HUES64 (cell line): ENCODE measurements at regions not wholly inside any gene's neighbourhood (a gene's known extent, or its start where the extent isn't known, plus 50 kb on each side); places are given as distances from the start of the nearest gene placed in this dataset.
"Not testable (repeated sequence)": the region's sequence is repeated elsewhere in the genome, so short reads cannot be mapped to it uniquely, and the experiment has no call there.

Experiments
- H3K27ac ChIP-seq: 2 replicates; pipeline ENCODE4 v1.7.0; 2013; ENCODE audit warnings: low read depth, low read length, inconsistent platforms
- H3K27me3 ChIP-seq: 2 replicates; pipeline ENCODE4 v1.6.1; 2013; ENCODE audit warnings: mild to moderate bottlenecking, low read length; ENCODE audit not compliant: insufficient read depth
- H3K36me3 ChIP-seq: 2 replicates; pipeline ENCODE4 v1.6.1; 2013; ENCODE audit warnings: mild to moderate bottlenecking, low read length; ENCODE audit not compliant: insufficient read depth
- H3K4me1 ChIP-seq: 2 replicates; pipeline ENCODE4 v1.6.1; 2013; ENCODE audit warnings: mild to moderate bottlenecking, low read length, moderate library complexity; ENCODE audit not compliant: insufficient read depth
- H3K4me3 ChIP-seq: 2 replicates; pipeline ENCODE4 v1.5.1; 2013; ENCODE audit warnings: mild to moderate bottlenecking, low read length, moderate library complexity
- H3K9ac ChIP-seq: 2 replicates; pipeline ENCODE4 v1.6.1; 2013; ENCODE audit warnings: mild to moderate bottlenecking, low read depth, low read length
- H3K9me3 ChIP-seq: 2 replicates; pipeline ENCODE4 v1.6.1; 2013; ENCODE audit warnings: low read depth, low read length; ENCODE audit not compliant: insufficient read depth
- WGBS: fragments of 150-250, 120-280 bp; methylation state at CpG from one replicate; pipeline ENCODE4 v1.1.7; 2013; ENCODE audit warnings: missing lambda C conversion rate; 5-methylcytosine and 5-hydroxymethylcytosine counted together

GRCh38 chr4:116143198-116143597 lies 942.2 kb downstream of the TRAM1L1 start:
- H3K9me3 ChIP-seq, result no peaks in the 10 kb centered on the region
- 100% methylated on average over 1 of the region's 2 CpGs for WGBS
- no peak overlapping the region for H3K4me3 ChIP-seq
- H3K9ac ChIP-seq, result no peak overlapping the region
- H3K27ac ChIP-seq, result no peak overlapping the region
- no peaks in the 10 kb centered on the region for H3K27me3 ChIP-seq
- H3K36me3 ChIP-seq, result no peaks in the 10 kb centered on the region
- no peaks in the 10 kb centered on the region for H3K4me1 ChIP-seq

DNA sequence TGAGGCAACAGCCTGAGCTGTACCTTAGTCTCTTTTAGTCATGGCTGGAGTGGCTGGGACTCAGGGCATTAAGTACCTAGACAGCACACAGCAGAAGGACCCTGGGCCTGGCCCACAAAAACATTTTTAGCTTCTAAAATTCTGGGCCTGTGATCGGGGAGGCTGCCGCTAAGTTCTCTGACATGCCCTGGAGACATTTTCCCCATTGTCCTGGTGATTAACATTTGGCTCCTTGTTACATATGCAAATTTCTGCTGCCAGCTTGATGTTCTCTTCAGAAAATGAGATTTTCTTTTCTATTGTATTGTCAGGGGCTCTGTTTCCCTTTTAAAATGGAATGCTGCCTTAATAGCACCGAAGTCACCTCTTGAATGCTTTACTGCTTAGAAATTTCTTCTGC lies 952.4 kb downstream of the TRAM1L1 start:
- 89% methylated on average over 3 of the region's 3 CpGs for WGBS
- Histone ChIP-seq H3K4me3 (no peak overlapping the region), H3K9ac (no peak overlapping the region), H3K9me3 (no peaks in the 10 kb centered on the region), H3K4me1 (no peaks in the 10 kb centered on the region), H3K27ac (no peak overlapping the region; the same call in 1 of the 2 replicates), H3K36me3 (no peaks in the 10 kb centered on the region), H3K27me3 (no peaks in the 10 kb centered on the region)

- WGBS, result 99% methylated on average over 2 of the region's 2 CpGs
- Histone ChIP-seq H3K4me1 (no peaks in the 10 kb centered on the region), H3K4me3 (no peak overlapping the region), H3K27ac (no peak overlapping the region), H3K9ac (no peak overlapping the region), H3K36me3 (no peaks in the 10 kb centered on the region), H3K9me3 (no peaks in the 10 kb centered on the region), H3K27me3 (no peaks in the 10 kb centered on the region)
These were observed 958.6 kb downstream of the TRAM1L1 start for GRCh38 chr4:116126794-116127193.

DNA sequence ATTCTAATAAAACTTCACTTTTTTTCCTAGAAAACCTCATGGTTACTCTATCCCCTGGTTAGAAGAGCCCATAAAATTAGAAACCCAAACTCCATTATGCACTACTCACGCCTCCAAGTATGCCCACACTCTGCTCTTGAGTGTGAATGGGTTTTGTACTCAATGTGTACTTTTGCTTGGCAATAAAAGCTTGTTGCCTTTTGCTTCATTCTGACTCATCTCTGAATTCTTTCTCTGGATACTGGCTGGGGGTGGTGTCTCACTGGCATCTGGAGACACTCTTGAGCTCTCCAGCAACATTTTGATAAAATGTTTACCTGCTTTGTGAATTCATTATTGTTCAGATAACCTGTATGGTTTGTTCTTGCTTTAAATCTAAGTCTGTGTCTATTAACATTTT lies 963.3 kb downstream of the TRAM1L1 start:
- H3K9ac ChIP-seq, result no peak overlapping the region
- H3K27ac ChIP-seq, result no peak overlapping the region
- WGBS, result no CpG with 5 or more reads among the region's 1 CpG

DNA sequence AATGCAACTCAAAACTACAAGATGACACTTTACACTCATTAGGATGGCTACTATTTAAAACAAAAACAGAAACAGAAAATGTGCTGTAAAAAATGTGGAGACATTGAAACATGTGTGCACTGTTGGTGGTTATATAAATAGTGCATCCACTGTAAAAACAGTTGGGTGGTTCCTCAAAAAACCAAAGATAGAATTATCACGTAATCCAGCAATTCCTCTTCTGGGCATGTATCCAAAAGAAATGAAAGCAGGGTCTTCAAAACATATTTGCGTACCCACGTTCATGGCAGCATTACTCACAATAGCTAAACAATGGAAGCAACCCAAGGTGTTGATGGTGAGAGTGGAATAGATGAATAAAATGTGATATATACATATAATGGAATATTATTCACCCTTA lies 967.2 kb downstream of the TRAM1L1 start:
- WGBS, result 98% methylated on average over 3 of the region's 3 CpGs
- H3K36me3 ChIP-seq, result no peaks in the 10 kb centered on the region

More for the DNA sequence above, 963.3 kb downstream of the TRAM1L1 start:
- Histone ChIP-seq H3K4me1 (no peaks in the 10 kb centered on the region), H3K4me3 (no peak overlapping the region), H3K36me3 (no peaks in the 10 kb centered on the region), H3K27me3 (no peaks in the 10 kb centered on the region), H3K9me3 (no peaks in the 10 kb centered on the region)

GRCh38 chr4:116112861-116113260 lies 972.5 kb downstream of the TRAM1L1 start:
- not testable (repeated sequence) for H3K27me3 ChIP-seq, H3K9ac ChIP-seq, H3K27ac ChIP-seq, H3K9me3 ChIP-seq, H3K36me3 ChIP-seq, H3K4me1 ChIP-seq, H3K4me3 ChIP-seq
- 95% methylated on average over 3 of the region's 3 CpGs for WGBS

More for the DNA sequence above, 967.2 kb downstream of the TRAM1L1 start:
- H3K9ac ChIP-seq, result no peak overlapping the region
- H3K4me3 ChIP-seq, result no peak overlapping the region
- no peaks in the 10 kb centered on the region for H3K27me3 ChIP-seq
- H3K4me1 ChIP-seq, result no peaks in the 10 kb centered on the region
- no peaks in the 10 kb centered on the region for H3K9me3 ChIP-seq
- no peak overlapping the region for H3K27ac ChIP-seq

- no peak overlapping the region for H3K27ac ChIP-seq
- no peak overlapping the region for H3K9ac ChIP-seq
- no peaks in the 10 kb centered on the region for H3K9me3 ChIP-seq
- WGBS, result 98% methylated on average over 3 of the region's 3 CpGs
- H3K4me1 ChIP-seq, result no peaks in the 10 kb centered on the region
- no peaks in the 10 kb centered on the region for H3K27me3 ChIP-seq
- no peaks in the 10 kb centered on the region for H3K36me3 ChIP-seq
- H3K4me3 ChIP-seq, result no peak overlapping the region
These were observed 974.7 kb downstream of the TRAM1L1 start for GRCh38 chr4:116110713-116111112.

- H3K27me3 ChIP-seq, result no peaks in the 10 kb centered on the region
- no peaks in the 10 kb centered on the region for H3K36me3 ChIP-seq
- no peak overlapping the region for H3K27ac ChIP-seq
- H3K4me1 ChIP-seq, result no peaks in the 10 kb centered on the region
- H3K9ac ChIP-seq, result no peak overlapping the region
- no peaks in the 10 kb centered on the region for H3K9me3 ChIP-seq
- no peak overlapping the region for H3K4me3 ChIP-seq
- WGBS, result 93% methylated on average over 8 of the region's 8 CpGs
These were observed 976.8 kb downstream of the TRAM1L1 start for GRCh38 chr4:116108606-116109005.

DNA sequence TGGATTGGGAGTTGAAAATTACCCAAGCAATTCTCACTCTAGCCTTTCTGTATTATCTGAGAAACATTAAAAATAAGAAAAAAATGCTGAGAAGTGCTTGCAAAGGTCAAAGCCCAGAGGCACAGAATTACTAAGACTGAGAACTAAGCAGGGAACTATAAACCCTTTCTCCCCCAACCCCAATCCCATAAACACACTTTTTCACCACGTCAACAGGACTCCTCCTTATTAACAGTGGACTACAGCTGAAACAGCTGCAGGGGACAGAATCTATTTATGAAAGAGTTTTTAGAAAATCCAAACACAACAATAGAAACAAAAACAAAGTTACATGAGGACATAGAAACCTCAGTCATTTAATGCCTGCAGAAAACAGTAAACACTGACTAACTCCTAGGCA lies 984.1 kb downstream of the TRAM1L1 start:
- no peaks in the 10 kb centered on the region for H3K36me3 ChIP-seq
- H3K9ac ChIP-seq, result no peak overlapping the region
- WGBS, result 79% methylated on average over 1 of the region's 1 CpG
- no peak overlapping the region for H3K27ac ChIP-seq
- H3K9me3 ChIP-seq, result peaks cover 22% of the 10 kb centered on the region
- H3K27me3 ChIP-seq, result no peaks in the 10 kb centered on the region
- no peaks in the 10 kb centered on the region for H3K4me1 ChIP-seq
- H3K4me3 ChIP-seq, result no peak overlapping the region

- H3K4me1 ChIP-seq, result 0 out of 2 replicates have a peak, but pooled peaks cover 8% of the 10 kb centered on the region
- H3K36me3 ChIP-seq, result no peaks in the 10 kb centered on the region
- peaks cover 22% of the 10 kb centered on the region for H3K9me3 ChIP-seq
- no peaks in the 10 kb centered on the region for H3K27me3 ChIP-seq
- H3K9ac ChIP-seq, result no peak overlapping the region
- no peak overlapping the region for H3K4me3 ChIP-seq
- H3K27ac ChIP-seq, result no peak overlapping the region
These were observed 985.8 kb downstream of the TRAM1L1 start for GRCh38 chr4:116099596-116099995.

GRCh38 chr4:116097353-116097752 lies 983.9 kb upstream of the NDST4 start:
- H3K4me1 ChIP-seq, H3K27ac ChIP-seq, H3K36me3 ChIP-seq, H3K4me3 ChIP-seq, H3K9ac ChIP-seq, H3K27me3 ChIP-seq: not testable (repeated sequence)
- WGBS, result 83% methylated on average over 3 of the region's 3 CpGs
- peaks cover 22% of the 10 kb centered on the region for H3K9me3 ChIP-seq

DNA sequence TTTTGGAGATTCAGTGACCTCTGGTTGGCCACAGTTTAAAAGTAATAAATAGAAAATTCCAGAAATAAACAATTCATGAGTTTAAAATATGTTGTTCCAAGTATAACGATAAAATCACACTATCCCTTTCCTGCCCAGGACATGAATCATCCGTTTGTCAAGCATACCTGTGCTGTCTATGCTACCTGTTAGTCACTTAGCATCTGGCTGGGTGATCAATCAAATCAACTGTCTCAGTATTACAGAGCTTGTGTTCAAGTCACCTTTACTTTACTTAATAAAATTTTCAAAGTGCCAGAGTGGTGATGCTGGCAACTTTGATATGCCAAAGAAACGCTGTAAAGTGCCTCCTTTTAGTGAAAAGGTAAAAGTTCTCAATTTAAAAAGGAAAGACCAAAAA lies 979.5 kb upstream of the NDST4 start:
- no peaks in the 10 kb centered on the region for H3K27me3 ChIP-seq
- no peaks in the 10 kb centered on the region for H3K36me3 ChIP-seq
- no peak overlapping the region for H3K9ac ChIP-seq
- 91% methylated on average over 3 of the region's 3 CpGs for WGBS
- H3K4me3 ChIP-seq, result no peak overlapping the region
- H3K9me3 ChIP-seq, result peaks cover 14% of the 10 kb centered on the region
- H3K4me1 ChIP-seq, result 0 out of 2 replicates have a peak, but pooled peaks cover 8% of the 10 kb centered on the region
- H3K27ac ChIP-seq, result no peak overlapping the region
